IMR-90 (cell line): ENCODE measurements at regions not wholly inside any gene's neighbourhood (a gene's known extent, or its start where the extent isn't known, plus 50 kb on each side); places are given as distances from the start of the nearest gene placed in this dataset.

Experiments used
- ATAC-seq: fragments of 200-7000 bp; cut with Tn5 transposase; 2 replicates; pipeline ENCODE4 v1.9.1; 2020; ENCODE audit warnings: low read depth, mild to moderate bottlenecking, moderate library complexity
- BruUV-seq: library from RNA; stranded (reverse); fragments of 400-500 nt; replicated peaks from 2 replicates; lab custom pipeline; 2021; lab: Mats Ljungman, UMichigan
- CTCF ChIA-PET: fragments of 300-600 bp; formaldehyde crosslinking; extraction: SDS; loops from one replicate; lab custom pipeline; 2021; ENCODE audit warnings: antibody characterized with exemption; lab: Yijun Ruan, JAX
- POLR2A ChIA-PET: fragments of 300-600 bp; sonication (Branson Sonifier 250); formaldehyde crosslinking; loops from one replicate; lab custom pipeline; 2022; ENCODE audit warnings: antibody characterized with exemption; ENCODE audit not compliant: unreplicated experiment; lab: Charles Lee
- DNase-seq: peaks from one replicate; pipeline ENCODE4 v3.0.0; 2013
- H2AFZ ChIP-seq: replicated peaks from 2 replicates; pipeline ENCODE3; 2013; ENCODE audit warnings: low read length, mild to moderate bottlenecking; ENCODE audit not compliant: poor library complexity
- H2AK5ac ChIP-seq: 2 replicates; pipeline ENCODE4 v1.6.1; 2013; ENCODE audit warnings: low read depth, low read length, inconsistent platforms
- H2AK9ac ChIP-seq: replicated peaks from 2 replicates; pipeline ENCODE3; 2013; ENCODE audit warnings: mild to moderate bottlenecking, low read depth, low read length, moderate library complexity; ENCODE audit not compliant: poor library complexity
- H2BK120ac ChIP-seq: 2 replicates; pipeline ENCODE4 v1.6.1; 2013; ENCODE audit warnings: low read depth, low read length, inconsistent platforms
- H2BK15ac ChIP-seq: 3 replicates; pipeline ENCODE4 v1.6.1; 2013; ENCODE audit warnings: low read depth, low read length, inconsistent platforms
- H2BK20ac ChIP-seq: 2 replicates; pipeline ENCODE4 v1.6.1; 2013; ENCODE audit warnings: low read depth, mild to moderate bottlenecking, inconsistent platforms, low read length, moderate library complexity
- H2BK5ac ChIP-seq: 2 replicates; pipeline ENCODE4 v1.6.1; 2013; ENCODE audit warnings: mild to moderate bottlenecking, low read depth, low read length, inconsistent platforms; ENCODE audit not compliant: poor library complexity, severe bottlenecking
- H3K14ac ChIP-seq: replicated peaks from 2 replicates; pipeline ENCODE4 v1.6.1; 2013; ENCODE audit warnings: low read depth, low read length, inconsistent platforms
- H3K18ac ChIP-seq: 2 replicates; pipeline ENCODE4 v1.6.1; 2013; ENCODE audit warnings: low read depth, low read length, control low read depth
- H3K23ac ChIP-seq: 2 replicates; pipeline ENCODE4 v1.6.1; 2013; ENCODE audit warnings: low read depth, low read length, inconsistent platforms
- H3K27ac ChIP-seq: 2 replicates; pipeline ENCODE4 v1.5.1; 2013; ENCODE audit warnings: mild to moderate bottlenecking, control low read depth, low read length; ENCODE audit not compliant: insufficient read depth
- H3K27me3 ChIP-seq: 2 replicates; pipeline ENCODE4 v1.6.1; 2013; ENCODE audit warnings: low read length; ENCODE audit not compliant: control insufficient read depth, insufficient read depth
- H3K36me3 ChIP-seq: 2 replicates; pipeline ENCODE4 v1.6.1; 2013; ENCODE audit warnings: low read length, mixed read lengths; ENCODE audit not compliant: control insufficient read depth, insufficient read depth
- H3K4ac ChIP-seq: 2 replicates; pipeline ENCODE4 v1.6.1; 2013; ENCODE audit warnings: low read depth, low read length, inconsistent platforms
- H3K4me1 ChIP-seq: 2 replicates; pipeline ENCODE4 v1.6.1; 2013; ENCODE audit warnings: low read length, mixed read lengths; ENCODE audit not compliant: control insufficient read depth, insufficient read depth
- H3K4me2 ChIP-seq: 2 replicates; pipeline ENCODE4 v1.6.1; 2013; ENCODE audit warnings: low read depth, mild to moderate bottlenecking, control low read depth, low read length, moderate library complexity
- H3K4me3 ChIP-seq: 2 replicates; pipeline ENCODE4 v1.5.1; 2013; ENCODE audit warnings: low read depth, mild to moderate bottlenecking, control low read depth, low read length, moderate library complexity; ENCODE audit not compliant: insufficient read depth
- H3K56ac ChIP-seq: 2 replicates; pipeline ENCODE4 v1.6.1; 2013; ENCODE audit warnings: low read length, inconsistent platforms; ENCODE audit not compliant: insufficient read depth; ENCODE audit errors: extremely low read depth
- H3K79me1 ChIP-seq, 2 experiments: 2 replicates each; pipeline ENCODE4 v1.6.1; 2013; ENCODE audit warnings: low read length in 2 of 2, inconsistent platforms in 1 of 2, low read depth in 1 of 2
- H3K9ac ChIP-seq: 2 replicates; pipeline ENCODE4 v1.6.1; 2013; ENCODE audit warnings: low read depth, low read length, control low read depth
- H3K9me1 ChIP-seq: 2 replicates; pipeline ENCODE4 v1.6.1; 2013; ENCODE audit warnings: low read length, inconsistent platforms; ENCODE audit not compliant: insufficient read depth
- H3K9me3 ChIP-seq: 2 replicates; pipeline ENCODE4 v1.6.1; 2013; ENCODE audit warnings: low read length; ENCODE audit not compliant: control insufficient read depth, insufficient read depth
- H4K20me1 ChIP-seq: 2 replicates; pipeline ENCODE4 v1.6.1; 2013; ENCODE audit warnings: low read length, inconsistent platforms; ENCODE audit not compliant: insufficient read depth
- H4K5ac ChIP-seq: 2 replicates; pipeline ENCODE4 v1.6.1; 2013; ENCODE audit warnings: mild to moderate bottlenecking, low read depth, low read length, control low read depth
- H4K8ac ChIP-seq, 2 experiments: 2 replicates each; pipeline ENCODE4 v1.6.1; 2013; ENCODE audit warnings: low read depth in 2 of 2, low read length in 2 of 2, control low read depth in 1 of 2, inconsistent platforms in 1 of 2
- H4K91ac ChIP-seq: 2 replicates; pipeline ENCODE4 v1.6.1; 2013; ENCODE audit warnings: low read depth, low read length, inconsistent platforms; ENCODE audit not compliant: insufficient read depth
- CTCF ChIP-seq: conservative IDR thresholded peaks from 2 replicates; pipeline ENCODE4 v1.5.1; 2012; ENCODE audit warnings: mild to moderate bottlenecking, low read depth, low read length, improper control_type of control experiment
- WGBS, 2 experiments: methylation state at CpG; one replicate each; pipeline versions ENCODE4 v1.1.5 to v1.1.7; 2013; ENCODE audit warnings: missing lambda C conversion rate in 2 of 2; ENCODE audit not compliant: insufficient read length in 1 of 2; ENCODE audit errors: extremely low coverage in 2 of 2; 5-methylcytosine and 5-hydroxymethylcytosine counted together
- dilution Hi-C: fragments of 300-500 bp; cut with HindIII; formaldehyde crosslinking; loops from one replicate; pipeline ENCODE4 v1.14.3; 2018; ENCODE audit warnings: low sequenced_read_pairs; ENCODE audit not compliant: unreplicated experiment
- in situ Hi-C: fragments of 300-500 bp; cut with MboI; formaldehyde crosslinking; loops from 3 replicates; pipeline ENCODE4 v1.14.3; 2019; ENCODE audit warnings: low sequenced_read_pairs, inconsistent platforms, mixed read lengths
- intact Hi-C: fragments of 100-400 bp; cut with micrococcal nuclease; formaldehyde crosslinking; loops from 2 replicates; pipeline ENCODE4 v1.10.0; 2022

GRCh38 chr9:105883847-105884246, 189.5 kb downstream of the TMEM38B start:
- Histone ChIP-seq H2AFZ (no peak overlapping the region), H3K23ac (no peak overlapping the region), H2BK5ac (no peak overlapping the region), H3K4me2 (no peak overlapping the region), H4K20me1 (no peaks in the 10 kb centered on the region), H4K91ac (no peak overlapping the region), H3K27me3 (no peaks in the 10 kb centered on the region), H3K27ac (no peak overlapping the region), H2AK5ac (no peak overlapping the region), H2BK120ac (no peak overlapping the region), H2AK9ac (no peak overlapping the region), H3K9ac (no peak overlapping the region), H3K36me3 (no peaks in the 10 kb centered on the region), H3K9me3 (no peaks in the 10 kb centered on the region), H2BK20ac (no peak overlapping the region), H2BK15ac (no peak overlapping the region), H4K5ac (no peak overlapping the region), H3K14ac (no peak overlapping the region), H3K18ac (no peak overlapping the region), H3K9me1 (no peaks in the 10 kb centered on the region), H3K79me1 (no peaks in the 10 kb centered on the region), H3K56ac (no peak overlapping the region), H3K4ac (no peak overlapping the region), H4K8ac (no peak overlapping the region), H3K4me1 (no peaks in the 10 kb centered on the region), H3K4me3 (no peak overlapping the region)
- ChIA-PET POLR2A (no interaction called here), CTCF (no interaction called here)
- no CpG with 5 or more reads among the region's 2 CpGs for WGBS, 2 experiments
- dilution Hi-C loops (no loop called here), intact Hi-C loops (no loop called here), in situ Hi-C loops (no loop called here)
- no peak for ATAC-seq
- no peak for TF ChIP-seq CTCF
- DNase-seq, result no peak
- BruUV-seq, result no TSS peak
